GM19467 (cell line): ENCODE measurements at regions not wholly inside any gene's neighbourhood (a gene's known extent, or its start where the extent isn't known, plus 50 kb on each side); places are given as distances from the start of the nearest gene placed in this dataset.

Experiments used
- ATAC-seq: cut with Tn5 transposase; IDR thresholded peaks from one replicate; pipeline ENCODE4 v1.9.1; 2021; ENCODE audit warnings: mild to moderate bottlenecking, moderate library complexity; ENCODE audit not compliant: unreplicated experiment

GRCh38 chr12:62998454-62998853, 63.5 kb upstream of the PPM1H start:
- no peak for ATAC-seq

GRCh38 chr12:62995097-62995496, 60.1 kb upstream of the PPM1H start:
- no peak for ATAC-seq

GRCh38 chr12:62986844-62987243, 51.9 kb upstream of the PPM1H start:
- no peak for ATAC-seq
